Suprapubic skin (tissue), 4 donors: ENCODE measurements at regions not wholly inside any gene's neighbourhood (a gene's known extent, or its start where the extent isn't known, plus 50 kb on each side); places are given as distances from the start of the nearest gene placed in this dataset.

ENCODE experiments used
- DNase-seq, 2 donors: peaks; one replicate each; pipeline ENCODE4 v3.0.0-alpha.2; 2019; ENCODE audit warnings: low spot score in 2 of 2
- H3K27ac ChIP-seq: fragments of 200-600 bp; sonication (generic); one replicate; pipeline ENCODE4 v1.5.1; 2019
- H3K27me3 ChIP-seq: fragments of 200-600 bp; sonication (generic); one replicate; pipeline ENCODE4 v1.5.1; 2019
- H3K36me3 ChIP-seq: fragments of 200-600 bp; sonication (generic); one replicate; pipeline ENCODE4 v1.5.1; 2019
- H3K4me1 ChIP-seq: fragments of 200-600 bp; sonication (generic); one replicate; pipeline ENCODE4 v1.5.1; 2019
- H3K4me3 ChIP-seq: fragments of 200-600 bp; sonication (generic); one replicate; pipeline ENCODE4 v1.5.1; 2019; ENCODE audit warnings: mild to moderate bottlenecking
- H3K9me3 ChIP-seq: fragments of 200-600 bp; sonication (generic); one replicate; pipeline ENCODE4 v1.5.1; 2019
- EP300 ChIP-seq: sonication (generic); formaldehyde crosslinking; IDR thresholded peaks from one replicate; pipeline ENCODE4 v1.6.1; 2017; ENCODE audit warnings: antibody characterized with exemption
- POLR2A ChIP-seq, 2 donors: fragments of 450-650 bp; IDR thresholded peaks; one replicate each; pipeline ENCODE4 v1.6.1; 2017; ENCODE audit warnings: antibody characterized with exemption in 2 of 2, mild to moderate bottlenecking in 2 of 2, moderate library complexity in 2 of 2
- POLR2AphosphoS5 ChIP-seq, 3 donors: sonication (generic); formaldehyde crosslinking; IDR thresholded peaks; one replicate each; pipeline ENCODE4 v1.6.1; 2017; ENCODE audit warnings: antibody characterized with exemption in 3 of 3
- WGBS: methylation state at CpG from one replicate; pipeline ENCODE4 v1.1.5; 2018; 5-methylcytosine and 5-hydroxymethylcytosine counted together
- TF ChIP-seq, protein P1 (sequence below), 2 donors: fragments of 200-600 bp in 1 of 2; fragments of 450-650 bp in 1 of 2; sonication (generic) in 1 of 2; IDR thresholded peaks; one replicate each; pipeline ENCODE4 v1.5.1; 2016 to 2019; ENCODE audit warnings: antibody characterized with exemption in 2 of 2, mild to moderate bottlenecking in 1 of 2, moderate library complexity in 1 of 2

DNA sequence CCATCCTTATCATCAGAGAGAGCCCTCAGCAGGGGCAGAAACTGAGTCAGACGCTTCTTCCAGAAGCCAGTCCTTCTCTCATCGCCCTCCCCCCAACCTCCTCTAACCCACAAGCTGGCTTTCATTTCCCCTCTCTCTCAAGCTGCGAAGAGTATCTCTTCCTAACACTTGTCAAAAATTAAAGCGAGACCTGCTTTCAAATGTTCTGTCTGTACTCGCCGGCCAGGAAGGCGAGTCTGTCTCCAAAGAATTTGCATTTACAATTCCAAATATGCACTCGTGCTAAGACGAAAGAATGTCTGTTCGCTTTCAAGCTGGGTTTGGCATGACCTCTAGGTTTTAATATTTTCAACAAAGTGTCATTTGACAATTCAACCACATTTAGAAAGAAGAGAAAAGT is 140.4 kb downstream of the RGS9 start:
- H3K4me3 ChIP-seq = no peak overlapping the region
- DNase-seq = no peak
- H3K9me3 ChIP-seq = no peaks in the 10 kb centered on the region
- no peaks in the 10 kb centered on the region for H3K27me3 ChIP-seq
- TF ChIP-seq, protein P1, sequence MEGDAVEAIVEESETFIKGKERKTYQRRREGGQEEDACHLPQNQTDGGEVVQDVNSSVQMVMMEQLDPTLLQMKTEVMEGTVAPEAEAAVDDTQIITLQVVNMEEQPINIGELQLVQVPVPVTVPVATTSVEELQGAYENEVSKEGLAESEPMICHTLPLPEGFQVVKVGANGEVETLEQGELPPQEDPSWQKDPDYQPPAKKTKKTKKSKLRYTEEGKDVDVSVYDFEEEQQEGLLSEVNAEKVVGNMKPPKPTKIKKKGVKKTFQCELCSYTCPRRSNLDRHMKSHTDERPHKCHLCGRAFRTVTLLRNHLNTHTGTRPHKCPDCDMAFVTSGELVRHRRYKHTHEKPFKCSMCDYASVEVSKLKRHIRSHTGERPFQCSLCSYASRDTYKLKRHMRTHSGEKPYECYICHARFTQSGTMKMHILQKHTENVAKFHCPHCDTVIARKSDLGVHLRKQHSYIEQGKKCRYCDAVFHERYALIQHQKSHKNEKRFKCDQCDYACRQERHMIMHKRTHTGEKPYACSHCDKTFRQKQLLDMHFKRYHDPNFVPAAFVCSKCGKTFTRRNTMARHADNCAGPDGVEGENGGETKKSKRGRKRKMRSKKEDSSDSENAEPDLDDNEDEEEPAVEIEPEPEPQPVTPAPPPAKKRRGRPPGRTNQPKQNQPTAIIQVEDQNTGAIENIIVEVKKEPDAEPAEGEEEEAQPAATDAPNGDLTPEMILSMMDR (IDR thresholded peaks at IDR 0.05) = no peak
- TF ChIP-seq EP300 (no peak), POLR2AphosphoS5 (IDR thresholded peaks at IDR 0.05) (no peak), POLR2A (IDR thresholded peaks at IDR 0.05) (no peak)
- no peak overlapping the region for H3K27ac ChIP-seq
- H3K4me1 ChIP-seq = peaks cover 10% of the 10 kb centered on the region
- no peaks in the 10 kb centered on the region for H3K36me3 ChIP-seq
- WGBS = 12% methylated on average over 10 of the region's 10 CpGs
